ENCODE measurements at regions not wholly inside any gene's neighbourhood (a gene's known extent, or its start where the extent isn't known, plus 50 kb on each side); places are given as distances from the start of the nearest gene placed in this dataset.

DNA sequence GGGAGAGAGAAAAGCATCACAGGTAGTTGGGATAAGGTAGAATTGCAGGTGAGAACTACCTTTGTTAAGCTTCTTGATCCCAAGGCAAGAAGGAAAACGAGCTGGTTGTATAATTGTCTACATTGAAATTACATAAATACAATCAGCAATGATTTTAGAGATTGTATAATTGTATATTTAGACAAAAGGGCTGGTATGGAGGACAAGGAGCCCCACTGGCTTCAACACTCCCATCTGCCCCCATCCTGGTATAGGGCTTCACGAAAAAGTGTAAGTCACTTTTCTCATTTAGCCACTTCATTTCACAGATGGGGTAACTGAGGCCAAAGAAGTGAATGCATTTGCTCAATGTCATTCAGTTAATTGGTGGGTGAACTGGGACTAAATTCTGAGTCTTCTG is 103.3 kb downstream of the MYCN start:
- Histone ChIP-seq H3K27ac (no peak overlapping the region), H3K36me3 (no peaks in the 10 kb centered on the region), H3K9me3 (no peaks in the 10 kb centered on the region), H3K4me3 (no peak overlapping the region), H3K4me1 (no peaks in the 10 kb centered on the region), H3K27me3 (peaks cover 16% of the 10 kb centered on the region)
- TF ChIP-seq, protein P1, sequence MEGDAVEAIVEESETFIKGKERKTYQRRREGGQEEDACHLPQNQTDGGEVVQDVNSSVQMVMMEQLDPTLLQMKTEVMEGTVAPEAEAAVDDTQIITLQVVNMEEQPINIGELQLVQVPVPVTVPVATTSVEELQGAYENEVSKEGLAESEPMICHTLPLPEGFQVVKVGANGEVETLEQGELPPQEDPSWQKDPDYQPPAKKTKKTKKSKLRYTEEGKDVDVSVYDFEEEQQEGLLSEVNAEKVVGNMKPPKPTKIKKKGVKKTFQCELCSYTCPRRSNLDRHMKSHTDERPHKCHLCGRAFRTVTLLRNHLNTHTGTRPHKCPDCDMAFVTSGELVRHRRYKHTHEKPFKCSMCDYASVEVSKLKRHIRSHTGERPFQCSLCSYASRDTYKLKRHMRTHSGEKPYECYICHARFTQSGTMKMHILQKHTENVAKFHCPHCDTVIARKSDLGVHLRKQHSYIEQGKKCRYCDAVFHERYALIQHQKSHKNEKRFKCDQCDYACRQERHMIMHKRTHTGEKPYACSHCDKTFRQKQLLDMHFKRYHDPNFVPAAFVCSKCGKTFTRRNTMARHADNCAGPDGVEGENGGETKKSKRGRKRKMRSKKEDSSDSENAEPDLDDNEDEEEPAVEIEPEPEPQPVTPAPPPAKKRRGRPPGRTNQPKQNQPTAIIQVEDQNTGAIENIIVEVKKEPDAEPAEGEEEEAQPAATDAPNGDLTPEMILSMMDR (IDR thresholded peaks at IDR 0.05) = no peak
- TF ChIP-seq POLR2A (IDR thresholded peaks at IDR 0.05) = no peak
- no peak for TF ChIP-seq EP300 (IDR thresholded peaks at IDR 0.05)
- no peak for TF ChIP-seq POLR2AphosphoS5 (IDR thresholded peaks at IDR 0.05)
- 66 to 69% methylated on average over 2 of the region's 2 CpGs for WGBS, 2 donors (ENCODE audit: low coverage in 1 of 2)
- no peak for ATAC-seq

GRCh38 chr2:16043192-16043591 is 102.8 kb downstream of the MYCN start:
- Histone ChIP-seq H3K36me3 (no peaks in the 10 kb centered on the region), H3K27me3 (peaks cover 18% of the 10 kb centered on the region), H3K4me1 (no peaks in the 10 kb centered on the region), H3K27ac (no peak overlapping the region), H3K4me3 (no peak overlapping the region), H3K9me3 (no peaks in the 10 kb centered on the region)
- WGBS, 2 donors (ENCODE audit: low coverage in 1 of 2) = 92 to 100% methylated on average over 1 to 2 of the region's 2 CpGs
- ATAC-seq = no peak
- TF ChIP-seq POLR2A (IDR thresholded peaks at IDR 0.05) = no peak
- TF ChIP-seq EP300 (IDR thresholded peaks at IDR 0.05) = no peak
- no peak for TF ChIP-seq POLR2AphosphoS5 (IDR thresholded peaks at IDR 0.05)
- TF ChIP-seq, protein P1 (IDR thresholded peaks at IDR 0.05) = no peak

DNA sequence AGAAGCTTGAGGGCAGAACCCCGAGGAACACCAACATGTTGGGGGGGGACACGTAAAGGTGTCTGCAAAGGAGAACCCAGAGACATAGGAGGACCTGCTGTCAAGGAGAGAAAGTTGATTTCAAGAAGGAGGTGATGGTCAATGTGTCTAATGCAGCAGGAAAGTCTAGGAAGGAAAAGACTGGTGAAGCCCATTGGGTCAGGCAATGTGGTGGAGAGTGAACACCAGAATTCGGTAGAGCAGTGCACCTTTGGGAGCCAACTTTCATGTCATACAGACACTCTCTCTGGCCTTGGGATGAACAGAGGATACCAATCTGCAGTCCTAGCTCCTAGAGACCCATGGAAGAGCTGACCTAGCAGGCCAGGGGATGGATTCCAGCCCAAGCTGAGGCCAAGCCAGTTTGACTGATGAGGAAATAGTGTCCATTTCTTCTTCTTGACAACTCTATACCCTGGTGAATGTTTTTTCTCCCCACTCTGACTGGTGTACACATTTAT is 101.9 kb downstream of the MYCN start:
- Histone ChIP-seq H3K4me3 (no peak overlapping the region), H3K27me3 (peaks cover 18% of the 10 kb centered on the region), H3K4me1 (no peaks in the 10 kb centered on the region), H3K36me3 (no peaks in the 10 kb centered on the region), H3K9me3 (no peaks in the 10 kb centered on the region), H3K27ac (no peak overlapping the region)
- ATAC-seq = no peak
- WGBS, 2 donors (ENCODE audit: low coverage in 1 of 2) = 98 to 100% methylated on average over 2 to 3 of the region's 3 CpGs
- TF ChIP-seq EP300 (IDR thresholded peaks at IDR 0.05) = no peak
- TF ChIP-seq, protein P1 (IDR thresholded peaks at IDR 0.05) = no peak
- TF ChIP-seq POLR2AphosphoS5 (IDR thresholded peaks at IDR 0.05) = no peak
- no peak for TF ChIP-seq POLR2A (IDR thresholded peaks at IDR 0.05)

DNA sequence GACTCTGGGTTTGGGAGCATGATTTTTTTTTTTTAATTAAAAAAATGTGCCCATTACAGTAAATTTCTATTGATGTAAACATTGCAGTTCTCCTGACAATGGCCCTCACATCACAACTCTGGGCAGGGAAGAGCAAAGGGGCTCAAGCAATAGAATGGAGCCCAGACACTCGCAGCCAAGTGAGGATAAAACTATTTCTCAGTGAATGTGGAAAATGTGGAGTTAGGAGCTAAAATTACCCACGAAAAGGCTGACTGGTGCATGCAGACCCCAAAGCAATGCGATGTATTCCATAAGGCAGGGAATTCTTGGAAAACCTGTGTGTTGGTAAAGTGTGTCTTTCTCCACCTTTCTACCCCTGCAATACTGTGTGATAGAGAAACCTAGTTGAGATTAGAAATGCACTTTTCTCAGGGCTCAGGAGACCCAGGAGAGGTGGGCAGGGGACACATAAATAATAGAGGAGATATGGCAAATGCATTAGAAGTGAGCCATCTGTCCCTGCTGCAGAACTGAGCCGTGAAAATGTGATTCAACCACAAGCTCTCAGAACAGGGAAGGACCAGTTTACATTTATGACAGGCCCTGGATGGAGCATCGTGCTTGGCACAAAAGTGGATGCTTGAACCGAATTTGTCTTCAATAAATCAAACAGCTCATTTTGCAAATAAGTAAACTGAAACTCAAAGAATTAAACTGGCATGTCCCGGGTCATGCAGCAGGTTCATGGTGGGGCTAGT is 100.1 kb downstream of the MYCN start:
- H3K36me3 ChIP-seq = no peaks in the 10 kb centered on the region
- WGBS, 2 donors (ENCODE audit: low coverage in 1 of 2) = 47 to 63% methylated on average over 6 to 7 of the region's 7 CpGs
- H3K9me3 ChIP-seq = no peaks in the 10 kb centered on the region
- H3K27me3 ChIP-seq = peaks cover 18% of the 10 kb centered on the region
- H3K4me3 ChIP-seq = no peak overlapping the region
- TF ChIP-seq, protein P1 (IDR thresholded peaks at IDR 0.05) = no peak
- no peak for TF ChIP-seq POLR2A (IDR thresholded peaks at IDR 0.05)
- TF ChIP-seq POLR2AphosphoS5 (IDR thresholded peaks at IDR 0.05) = no peak
- TF ChIP-seq EP300 (IDR thresholded peaks at IDR 0.05) = no peak
- H3K4me1 ChIP-seq = no peaks in the 10 kb centered on the region
- ATAC-seq = no peak
- no peak overlapping the region for H3K27ac ChIP-seq

DNA sequence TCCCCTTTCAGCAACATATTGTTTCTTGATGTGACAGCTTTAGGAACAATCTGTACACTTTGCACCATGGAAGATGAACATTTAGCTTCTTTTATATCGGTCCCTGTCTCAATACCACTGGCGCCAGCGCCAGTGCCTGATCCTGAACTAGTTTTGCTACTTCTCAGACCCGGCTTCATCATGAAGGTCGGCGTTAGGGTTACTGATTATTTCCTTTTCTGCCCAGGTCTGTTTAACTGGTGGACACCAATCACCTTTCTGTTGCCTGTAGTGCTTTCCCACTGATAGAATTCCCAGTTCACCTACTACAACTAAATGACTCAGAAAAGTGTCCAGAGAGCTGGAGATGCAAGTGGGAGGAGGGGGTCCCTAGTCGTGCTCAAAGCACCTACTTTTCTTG is 99.5 kb downstream of the MYCN start:
- Histone ChIP-seq H3K27ac (no peak overlapping the region), H3K27me3 (peaks cover 18% of the 10 kb centered on the region), H3K4me3 (no peak overlapping the region), H3K4me1 (no peaks in the 10 kb centered on the region), H3K36me3 (no peaks in the 10 kb centered on the region), H3K9me3 (no peaks in the 10 kb centered on the region)
- TF ChIP-seq POLR2AphosphoS5 (IDR thresholded peaks at IDR 0.05) = no peak
- TF ChIP-seq EP300 (IDR thresholded peaks at IDR 0.05) = no peak
- TF ChIP-seq, protein P1 (IDR thresholded peaks at IDR 0.05) = no peak
- no peak for TF ChIP-seq POLR2A (IDR thresholded peaks at IDR 0.05)
- ATAC-seq = no peak
- WGBS, 2 donors (ENCODE audit: low coverage in 1 of 2) = 74 to 76% methylated on average over 4 to 7 of the region's 7 CpGs

Measured in gastroesophageal sphincter (tissue), 4 donors.